ENCODE measurements at regions not wholly inside any gene's neighbourhood (a gene's known extent, or its start where the extent isn't known, plus 50 kb on each side); places are given as distances from the start of the nearest gene placed in this dataset.

- no peak for TF ChIP-seq CTCF (IDR thresholded peaks at IDR 0.05)
- TF ChIP-seq POLR2A (IDR thresholded peaks at IDR 0.05), result no peak
- TF ChIP-seq POLR2AphosphoS5 (IDR thresholded peaks at IDR 0.05), result no peak
- no peak for TF ChIP-seq EP300 (IDR thresholded peaks at IDR 0.05)
These were observed 218.3 kb upstream of the ZNF462 start for GRCh38 chr9:106644661-106645060.
